BE2C (cell line): ENCODE measurements at regions not wholly inside any gene's neighbourhood (a gene's known extent, or its start where the extent isn't known, plus 50 kb on each side); places are given as distances from the start of the nearest gene placed in this dataset.

ENCODE experiments used
- DNase-seq: peaks from one replicate; pipeline ENCODE4 v3.0.0-alpha.2; 2020
- H3K27me3 ChIP-seq: fragments of 250-450 bp; sonication (Bioruptor Pico); 2 replicates; pipeline ENCODE4 v1.5.1; 2020; ENCODE audit warnings: mild to moderate bottlenecking
- H3K36me3 ChIP-seq: fragments of 250-450 bp; sonication (Bioruptor Pico); 2 replicates; pipeline ENCODE4 v1.5.1; 2020; ENCODE audit warnings: mild to moderate bottlenecking
- H3K4me1 ChIP-seq: fragments of 250-450 bp; sonication (Bioruptor Pico); 2 replicates; pipeline ENCODE4 v1.5.1; 2020
- H3K4me3 ChIP-seq: 2 replicates; pipeline ENCODE4 v1.5.1; 2011; ENCODE audit warnings: low read depth, low read length
- H3K9me3 ChIP-seq: fragments of 250-450 bp; sonication (Bioruptor Pico); 2 replicates; pipeline ENCODE4 v1.5.1; 2020
- TF ChIP-seq, protein P1 (sequence below): IDR thresholded peaks from 2 replicates; pipeline ENCODE4 v1.5.1; 2012; ENCODE audit warnings: mild to moderate bottlenecking, low read depth, low read length

DNA sequence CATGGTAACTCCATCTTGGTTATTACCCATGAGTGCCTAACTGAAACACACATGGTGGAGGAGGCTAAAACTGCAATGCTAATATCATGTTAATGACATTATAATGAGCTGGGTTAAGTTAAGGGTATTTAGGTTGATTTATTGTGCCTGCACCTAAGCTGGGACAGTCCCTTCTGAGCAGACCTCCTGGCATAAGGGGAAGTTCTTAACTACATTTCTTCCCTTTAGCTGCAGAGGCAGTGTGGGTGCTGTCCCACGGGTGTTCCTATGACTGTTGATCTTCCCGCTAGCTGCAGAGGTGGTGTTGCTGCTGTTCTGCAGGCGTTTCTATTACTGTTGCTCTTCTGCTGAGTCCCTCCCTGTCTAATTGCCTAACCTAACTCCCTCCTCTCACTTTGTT lies 183.9 kb downstream of the LURAP1L start:
- Histone ChIP-seq H3K27me3 (no peaks in the 10 kb centered on the region), H3K4me1 (no peaks in the 10 kb centered on the region; the same call in 1 of the 2 replicates), H3K4me3 (no peak overlapping the region), H3K36me3 (no peaks in the 10 kb centered on the region), H3K9me3 (no peaks in the 10 kb centered on the region)
- TF ChIP-seq, protein P1, sequence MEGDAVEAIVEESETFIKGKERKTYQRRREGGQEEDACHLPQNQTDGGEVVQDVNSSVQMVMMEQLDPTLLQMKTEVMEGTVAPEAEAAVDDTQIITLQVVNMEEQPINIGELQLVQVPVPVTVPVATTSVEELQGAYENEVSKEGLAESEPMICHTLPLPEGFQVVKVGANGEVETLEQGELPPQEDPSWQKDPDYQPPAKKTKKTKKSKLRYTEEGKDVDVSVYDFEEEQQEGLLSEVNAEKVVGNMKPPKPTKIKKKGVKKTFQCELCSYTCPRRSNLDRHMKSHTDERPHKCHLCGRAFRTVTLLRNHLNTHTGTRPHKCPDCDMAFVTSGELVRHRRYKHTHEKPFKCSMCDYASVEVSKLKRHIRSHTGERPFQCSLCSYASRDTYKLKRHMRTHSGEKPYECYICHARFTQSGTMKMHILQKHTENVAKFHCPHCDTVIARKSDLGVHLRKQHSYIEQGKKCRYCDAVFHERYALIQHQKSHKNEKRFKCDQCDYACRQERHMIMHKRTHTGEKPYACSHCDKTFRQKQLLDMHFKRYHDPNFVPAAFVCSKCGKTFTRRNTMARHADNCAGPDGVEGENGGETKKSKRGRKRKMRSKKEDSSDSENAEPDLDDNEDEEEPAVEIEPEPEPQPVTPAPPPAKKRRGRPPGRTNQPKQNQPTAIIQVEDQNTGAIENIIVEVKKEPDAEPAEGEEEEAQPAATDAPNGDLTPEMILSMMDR, result no peak
- DNase-seq, result no peak

DNA sequence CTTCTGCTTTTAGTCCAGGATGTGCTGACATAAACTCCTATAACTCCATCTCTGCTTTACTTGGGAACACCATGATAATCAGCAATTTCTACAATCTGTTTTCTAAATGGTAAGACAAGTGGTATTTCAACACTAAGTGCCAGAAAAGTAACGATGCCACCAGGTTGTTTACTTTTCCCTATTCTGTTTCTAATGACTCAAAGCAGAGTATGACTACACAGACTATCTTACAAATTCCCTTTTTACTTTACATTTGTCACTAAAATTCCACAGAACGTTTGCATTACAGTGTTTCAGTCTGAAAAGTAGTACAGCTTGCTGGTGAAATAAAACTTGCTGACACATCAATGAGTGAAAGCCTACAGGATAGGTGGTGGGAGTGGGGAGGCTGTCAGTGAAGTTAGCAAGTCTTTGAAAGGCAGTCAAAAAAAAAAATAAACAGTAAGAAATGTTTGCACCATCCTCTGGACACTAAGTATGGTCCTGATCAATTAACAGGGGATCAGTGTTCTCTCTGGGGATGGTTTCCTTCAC lies 186.5 kb downstream of the LURAP1L start:
- no peak for DNase-seq
- TF ChIP-seq, protein P1, result no peak
- Histone ChIP-seq H3K4me1 (peaks cover 14% of the 10 kb centered on the region), H3K4me3 (no peak overlapping the region), H3K36me3 (no peaks in the 10 kb centered on the region), H3K27me3 (no peaks in the 10 kb centered on the region), H3K9me3 (no peaks in the 10 kb centered on the region; the same call in 1 of the 2 replicates)

DNA sequence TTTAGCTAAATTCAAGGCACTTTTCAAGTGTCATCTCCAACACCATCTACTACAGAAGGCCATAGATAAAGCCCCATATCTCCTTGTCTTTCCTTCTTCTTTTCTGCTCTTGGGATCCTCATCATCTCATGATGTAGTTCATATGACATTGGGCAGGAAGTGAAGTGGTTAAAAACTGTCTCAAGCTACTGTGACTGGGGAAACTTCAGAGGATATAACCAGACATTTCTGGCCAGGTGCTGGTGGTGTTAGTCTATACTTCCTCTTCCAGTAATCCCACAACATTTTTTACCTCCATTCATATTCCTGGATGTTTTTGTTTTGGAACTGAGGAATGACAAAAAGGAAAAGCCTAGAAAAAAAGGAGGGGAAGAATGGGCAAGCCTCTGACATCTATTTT lies 188.7 kb downstream of the LURAP1L start:
- H3K4me1 ChIP-seq, result peaks cover 17% of the 10 kb centered on the region
- DNase-seq, result no peak
- H3K36me3 ChIP-seq, result no peaks in the 10 kb centered on the region
- no peak overlapping the region for H3K4me3 ChIP-seq
- no peaks in the 10 kb centered on the region for H3K27me3 ChIP-seq
- no peaks in the 10 kb centered on the region; the same call in 1 of the 2 replicates for H3K9me3 ChIP-seq
- TF ChIP-seq, protein P1, result no peak

DNA sequence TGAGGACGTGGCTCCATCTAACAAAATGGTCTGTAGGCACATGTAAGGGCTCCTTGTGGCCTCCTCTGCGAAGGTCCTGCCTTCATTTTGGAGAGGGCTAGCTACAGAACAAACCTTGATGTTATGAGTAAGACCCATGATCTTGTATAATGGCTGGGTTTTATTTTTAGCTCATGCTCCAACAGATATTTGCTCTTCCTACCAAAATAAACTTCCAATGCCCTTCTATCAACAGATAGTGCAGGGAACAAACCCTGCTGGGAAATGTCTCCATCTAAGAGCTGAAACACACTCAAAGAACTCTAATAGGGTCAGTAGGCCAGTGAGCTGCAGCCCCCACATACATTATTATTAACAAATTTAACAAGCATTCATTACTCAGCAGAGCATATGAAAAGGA lies 189.5 kb downstream of the LURAP1L start:
- Histone ChIP-seq H3K4me1 (peaks cover 17% of the 10 kb centered on the region), H3K9me3 (no peaks in the 10 kb centered on the region; the same call in 1 of the 2 replicates), H3K27me3 (no peaks in the 10 kb centered on the region), H3K4me3 (no peak overlapping the region), H3K36me3 (no peaks in the 10 kb centered on the region)
- TF ChIP-seq, protein P1, result no peak
- no peak for DNase-seq

DNA sequence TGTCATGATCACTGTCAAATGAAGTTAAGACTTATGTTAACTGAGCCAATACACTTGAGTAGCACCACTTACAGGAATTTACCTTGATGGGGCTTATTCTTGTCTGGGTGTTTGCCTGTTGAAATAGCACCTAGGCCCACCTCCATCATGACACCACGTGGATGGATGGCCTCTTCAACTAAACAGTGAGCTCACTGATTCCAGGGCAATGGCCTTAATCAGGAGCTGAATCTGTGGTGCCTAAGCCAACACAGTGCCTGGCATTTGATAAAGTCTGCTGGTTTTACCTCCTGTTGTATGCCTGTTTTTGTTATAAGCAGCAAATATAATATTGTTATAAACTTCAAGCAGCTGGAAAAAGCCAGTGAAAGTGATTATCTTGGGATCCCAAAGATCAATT lies 190.5 kb downstream of the LURAP1L start:
- Histone ChIP-seq H3K4me3 (no peak overlapping the region), H3K4me1 (peaks cover 17% of the 10 kb centered on the region), H3K36me3 (no peaks in the 10 kb centered on the region), H3K27me3 (no peaks in the 10 kb centered on the region), H3K9me3 (no peaks in the 10 kb centered on the region; the same call in 1 of the 2 replicates)
- DNase-seq, result peak; percentile 36
- TF ChIP-seq, protein P1, result no peak

DNA sequence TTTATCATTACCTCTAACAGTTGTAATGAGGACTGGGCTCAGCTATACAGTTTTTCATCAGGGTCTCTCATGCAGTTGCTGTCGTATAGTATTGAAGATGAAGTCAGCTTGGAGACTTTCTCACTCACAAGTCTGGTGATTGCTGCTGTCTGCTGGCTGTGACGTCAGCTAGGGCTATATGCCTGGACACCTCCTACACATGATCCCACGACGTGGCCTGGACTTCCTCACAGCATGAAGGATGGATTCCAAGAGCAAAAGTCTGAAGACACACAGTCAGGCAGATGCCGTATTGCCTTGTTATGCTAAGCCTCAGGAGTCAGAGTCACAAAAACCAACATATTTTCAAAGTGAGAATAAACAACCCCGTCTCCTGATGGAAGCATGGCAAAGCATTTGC lies 193.3 kb downstream of the LURAP1L start:
- H3K27me3 ChIP-seq, result no peaks in the 10 kb centered on the region
- peaks cover 20% of the 10 kb centered on the region for H3K4me1 ChIP-seq
- TF ChIP-seq, protein P1, result no peak
- no peak for DNase-seq
- H3K4me3 ChIP-seq, result no peak overlapping the region
- H3K9me3 ChIP-seq, result no peaks in the 10 kb centered on the region; the same call in 1 of the 2 replicates
- no peaks in the 10 kb centered on the region for H3K36me3 ChIP-seq
